Pulmonary artery endothelial cell (primary cell): ENCODE measurements at regions not wholly inside any gene's neighbourhood (a gene's known extent, or its start where the extent isn't known, plus 50 kb on each side); places are given as distances from the start of the nearest gene placed in this dataset.
"Not testable (repeated sequence)": the region's sequence is repeated elsewhere in the genome, so short reads cannot be mapped to it uniquely, and the experiment has no call there.

Source experiments
- DNase-seq: peaks from one replicate; pipeline ENCODE4 v3.0.0-alpha.2; 2011; ENCODE audit warnings: low read depth, low spot score

DNA sequence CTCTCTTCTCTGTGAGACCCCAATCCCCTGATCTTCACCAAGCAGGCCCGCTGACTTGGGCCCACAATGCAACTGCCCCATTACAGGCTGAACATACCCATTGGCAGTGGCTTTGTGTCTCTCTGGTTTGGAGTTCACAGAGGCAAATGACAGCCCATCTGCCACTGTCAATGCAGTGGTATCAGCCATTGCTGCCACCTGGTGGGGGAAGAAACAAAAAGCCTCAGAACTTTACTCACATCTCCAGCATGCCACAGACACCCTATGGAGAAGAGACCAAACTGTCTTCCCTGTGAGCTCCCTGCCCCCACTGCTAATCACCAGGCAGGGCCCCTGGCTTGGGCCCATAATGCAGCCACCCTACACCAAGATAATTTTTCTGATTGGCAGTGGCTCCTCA, 729.3 kb upstream of the ACTRT1 start:
- DNase-seq: no peak

DNA sequence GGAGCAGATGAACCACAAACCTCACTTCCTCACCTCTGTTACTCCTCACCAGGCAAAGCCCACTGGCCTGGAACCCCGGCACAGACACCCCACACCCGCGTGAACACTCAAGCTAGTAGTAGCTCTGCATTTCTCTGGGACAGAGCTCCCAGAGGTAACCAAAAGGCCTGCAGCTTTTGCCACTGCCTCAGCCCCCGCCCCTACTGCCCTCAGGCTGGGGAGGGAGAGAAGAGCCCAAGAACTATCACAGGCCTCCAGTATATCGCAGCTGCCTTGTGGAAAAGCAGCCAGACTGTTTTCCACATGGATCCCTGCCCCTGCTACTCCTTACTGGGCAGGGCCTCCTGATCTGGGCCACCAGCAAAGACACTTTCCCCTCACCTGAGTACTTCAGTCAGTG, 728.7 kb upstream of the ACTRT1 start:
- DNase-seq: no peak

DNA sequence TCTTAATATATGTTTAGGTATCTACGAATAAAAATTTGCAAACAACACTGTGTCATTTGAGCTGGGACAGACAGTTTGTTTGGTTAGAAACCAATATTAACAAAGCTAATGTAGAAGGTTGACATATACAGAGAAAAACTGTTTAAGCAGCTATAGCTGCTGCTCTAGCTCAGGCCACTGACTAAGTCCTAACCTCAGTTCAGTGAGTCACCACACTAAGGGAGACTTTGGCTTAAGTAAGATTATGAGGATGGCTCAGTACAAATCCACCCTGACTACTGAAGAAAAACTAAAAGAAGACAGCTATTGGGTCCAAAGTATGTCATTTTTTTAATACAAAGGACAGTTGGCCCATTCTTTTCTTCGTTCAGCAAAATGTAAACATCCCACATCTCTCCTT, 717.3 kb upstream of the ACTRT1 start:
- no peak for DNase-seq

DNA sequence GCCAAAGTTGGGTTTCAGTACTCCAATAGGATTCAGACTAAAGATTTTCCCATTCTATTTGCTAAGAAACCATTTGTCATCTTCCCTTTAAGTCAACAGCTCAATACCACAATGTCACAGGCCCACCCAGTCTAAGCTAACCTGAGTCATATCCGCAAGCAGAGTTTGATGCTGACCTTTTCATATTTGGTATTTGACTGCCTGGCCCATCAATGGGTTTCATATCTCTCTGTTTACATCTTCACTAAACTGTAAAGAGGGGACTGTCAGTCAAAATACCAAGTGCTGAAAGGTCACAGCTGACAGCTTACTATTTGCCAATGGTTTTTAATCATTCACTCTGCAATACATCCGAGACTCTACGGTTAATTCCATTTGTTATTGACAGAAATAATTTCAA, 707.5 kb upstream of the ACTRT1 start:
- DNase-seq: no peak

DNA sequence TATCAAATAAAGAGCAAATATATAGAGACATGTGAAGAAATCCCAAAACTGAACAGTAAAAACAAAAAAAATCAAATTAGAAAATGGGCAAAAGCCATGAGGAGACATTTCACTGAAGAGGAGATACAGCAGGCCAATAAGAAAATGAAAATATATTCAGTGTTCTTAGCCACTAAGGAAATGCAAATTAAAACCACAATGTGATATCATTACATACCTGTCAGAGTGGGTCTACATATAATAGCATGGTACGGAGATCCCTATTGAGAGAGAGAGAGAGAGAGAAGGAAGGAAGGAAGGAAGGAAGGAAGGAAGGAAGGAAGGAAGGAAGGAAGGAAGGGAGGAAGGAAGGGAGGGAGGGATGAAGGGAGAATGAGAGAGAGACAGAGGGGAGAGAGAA, 707.0 kb upstream of the ACTRT1 start:
- DNase-seq: no peak

DNA sequence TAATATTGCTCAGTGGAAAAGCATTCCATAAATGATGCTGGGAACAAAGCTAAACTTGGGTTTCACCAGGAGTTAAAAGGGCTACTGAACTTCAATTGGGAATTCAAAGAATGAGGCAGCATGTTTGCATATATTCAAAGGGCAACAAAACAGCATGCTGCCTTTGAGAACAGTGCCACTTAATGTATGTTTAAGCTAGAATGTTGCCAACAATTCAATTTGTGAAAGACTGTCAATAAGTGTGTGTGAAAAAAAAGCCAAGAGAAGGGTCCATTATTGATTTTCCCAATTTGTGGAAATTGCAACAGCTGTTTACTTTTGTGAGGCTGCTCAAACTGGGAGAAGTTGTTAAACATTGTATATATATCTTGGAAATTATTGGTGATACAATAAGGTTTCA, 701.9 kb upstream of the ACTRT1 start:
- DNase-seq: no peak

DNA sequence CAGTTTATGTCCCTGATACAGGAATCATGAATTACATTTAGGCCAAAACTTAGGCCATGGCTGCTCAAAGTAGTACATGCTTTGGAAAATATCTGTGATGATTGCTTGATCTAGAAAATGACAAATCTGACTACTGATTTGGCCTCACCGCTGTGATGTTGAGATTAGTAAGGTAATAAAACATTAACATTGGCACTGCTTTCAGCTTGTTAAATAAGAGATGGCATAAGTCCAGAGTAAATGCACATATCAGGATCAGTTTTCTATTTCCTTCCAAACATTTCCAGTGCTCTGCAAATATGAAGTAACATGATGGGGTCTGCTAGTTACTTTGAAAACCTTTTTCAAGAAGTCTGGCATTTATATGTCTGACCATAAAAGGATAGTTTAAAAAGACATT, 687.3 kb upstream of the ACTRT1 start:
- DNase-seq: no peak

DNA sequence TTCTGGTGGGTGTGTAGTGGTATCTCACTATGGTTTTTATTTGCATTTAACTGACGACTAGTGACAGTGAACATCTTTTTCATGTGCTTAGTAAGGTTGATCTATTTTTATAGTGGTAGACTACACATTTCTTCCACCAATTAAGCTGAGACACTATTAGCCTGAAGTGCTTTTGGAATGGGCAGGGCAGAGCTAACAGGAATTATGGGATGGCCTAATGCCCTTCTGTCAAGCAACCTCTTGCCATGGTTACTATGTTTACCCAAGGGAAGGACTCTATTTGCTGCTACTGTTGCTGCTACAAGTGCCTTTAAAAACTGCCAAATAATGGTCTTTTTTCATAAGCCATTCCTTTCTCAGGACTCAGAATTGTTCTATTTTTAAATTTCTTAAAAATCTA, 676.7 kb upstream of the ACTRT1 start:
- DNase-seq: no peak

DNA sequence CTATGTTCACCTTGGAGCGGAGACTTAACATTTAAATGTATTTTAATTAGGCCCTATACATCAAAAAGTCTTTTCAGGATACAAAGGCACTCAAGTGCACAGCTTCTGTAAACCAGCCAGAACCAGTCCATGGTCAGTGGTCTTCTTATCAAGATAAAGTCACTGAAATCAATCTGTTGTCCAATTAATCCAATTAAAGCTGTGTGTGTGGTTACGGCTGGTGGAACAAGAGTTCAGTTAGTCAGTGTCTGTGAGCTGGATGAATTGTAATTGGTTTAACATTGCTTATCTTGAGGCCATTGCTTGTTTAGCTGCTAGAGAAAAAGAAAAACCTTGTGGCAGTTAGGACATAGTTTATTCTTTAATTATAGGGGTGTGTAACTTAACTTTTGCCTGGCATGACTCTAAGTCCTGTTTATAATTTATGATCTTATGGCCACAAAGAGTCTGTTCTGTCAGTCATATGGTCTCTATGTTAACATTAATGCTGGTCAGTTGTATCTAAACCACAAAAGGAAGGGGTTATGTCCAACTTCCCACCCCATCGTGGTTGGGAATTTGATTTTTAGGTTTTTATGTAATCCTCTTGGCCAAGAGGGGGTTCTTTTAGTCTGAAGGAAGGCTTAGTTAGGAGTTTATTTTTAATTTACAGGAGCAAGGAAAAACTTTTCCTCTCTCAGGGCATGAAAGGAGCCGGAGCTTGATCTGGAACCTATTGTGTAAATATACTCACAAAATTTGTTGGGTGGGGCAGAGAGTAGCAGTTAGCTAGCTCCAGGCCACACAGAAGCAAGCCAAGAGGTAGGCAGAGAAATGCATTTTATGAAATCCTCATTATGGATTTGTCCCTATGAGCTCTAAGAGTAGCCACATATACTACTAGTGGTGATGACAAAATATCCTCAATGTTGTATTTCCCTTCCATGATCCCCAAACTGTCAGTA, 665.7 kb upstream of the ACTRT1 start:
- DNase-seq: no peak

DNA sequence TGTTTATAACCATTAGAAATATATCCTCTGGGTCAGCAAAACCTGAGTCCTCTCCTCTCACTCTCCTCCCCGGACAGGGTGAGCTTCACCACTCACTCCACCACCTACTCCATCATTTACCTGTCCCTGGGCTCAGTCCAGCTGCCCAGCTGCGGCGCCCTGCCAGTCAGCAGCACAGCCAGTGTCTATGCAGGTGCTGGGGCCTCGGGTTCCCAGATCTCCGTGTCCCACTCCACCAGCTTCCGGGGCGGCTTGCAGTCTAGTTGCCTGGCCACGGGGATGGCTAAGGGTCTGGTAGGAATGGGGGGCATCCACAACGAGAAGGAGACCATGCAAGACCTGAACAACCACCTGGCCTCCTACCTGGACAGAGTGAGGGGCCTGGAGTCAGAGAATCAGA, 662.2 kb upstream of the ACTRT1 start:
- no peak for DNase-seq

DNA sequence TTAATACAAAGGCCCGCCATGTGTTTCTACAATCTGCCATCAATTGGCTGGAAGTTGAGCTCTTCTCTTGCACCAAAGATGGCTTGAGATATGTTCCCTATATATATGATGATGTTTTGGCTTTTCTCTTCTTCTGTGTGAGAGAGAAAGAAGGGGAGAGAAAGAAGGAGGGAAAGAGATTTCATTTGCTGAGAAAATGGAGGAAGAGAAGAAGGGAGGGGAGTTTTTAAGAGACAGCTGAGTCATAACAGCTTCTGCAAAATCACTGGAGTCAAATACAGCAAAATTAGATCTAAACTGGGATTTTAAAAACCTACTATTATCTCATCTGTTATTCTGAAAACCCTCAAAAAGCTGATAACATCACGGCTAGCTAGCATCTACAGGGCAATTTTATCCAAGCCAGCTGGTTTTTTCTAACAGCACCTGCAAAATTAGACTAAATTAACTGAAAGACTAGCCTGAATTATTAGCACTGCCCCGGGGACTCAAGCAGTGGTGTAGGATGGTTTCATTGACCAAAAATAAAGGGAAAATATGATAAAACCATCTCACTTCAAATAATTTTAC, 647.6 kb upstream of the ACTRT1 start:
- no peak for DNase-seq

DNA sequence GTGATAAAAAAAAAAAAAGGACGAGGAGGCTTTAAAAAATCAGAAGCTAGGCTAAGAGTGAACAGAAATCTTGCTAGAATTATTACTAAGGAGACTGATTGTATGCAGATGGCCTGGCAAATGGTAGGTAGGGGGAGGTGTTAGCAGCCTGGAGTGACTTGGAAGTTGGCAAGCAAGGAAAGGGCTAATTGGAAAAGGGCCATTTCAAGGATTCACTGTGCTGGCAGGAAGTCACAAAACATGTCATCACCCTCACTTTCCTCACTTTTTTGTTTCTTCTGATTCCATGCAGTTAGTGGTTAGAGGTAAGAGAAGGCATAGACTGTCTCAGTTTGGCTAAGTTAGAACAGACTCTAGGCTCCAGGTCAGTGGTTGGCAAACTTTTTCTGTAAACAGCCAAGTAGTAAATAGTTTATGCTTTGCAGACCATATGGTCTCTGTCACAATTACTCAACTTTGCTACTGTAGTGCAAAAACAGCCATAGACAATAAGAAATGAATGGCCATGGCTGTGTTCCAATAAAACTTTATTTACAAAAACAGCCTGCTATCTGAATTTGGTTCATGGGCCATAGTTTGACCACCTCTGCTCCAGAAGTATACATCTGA, 646.5 kb upstream of the ACTRT1 start:
- no peak for DNase-seq

DNA sequence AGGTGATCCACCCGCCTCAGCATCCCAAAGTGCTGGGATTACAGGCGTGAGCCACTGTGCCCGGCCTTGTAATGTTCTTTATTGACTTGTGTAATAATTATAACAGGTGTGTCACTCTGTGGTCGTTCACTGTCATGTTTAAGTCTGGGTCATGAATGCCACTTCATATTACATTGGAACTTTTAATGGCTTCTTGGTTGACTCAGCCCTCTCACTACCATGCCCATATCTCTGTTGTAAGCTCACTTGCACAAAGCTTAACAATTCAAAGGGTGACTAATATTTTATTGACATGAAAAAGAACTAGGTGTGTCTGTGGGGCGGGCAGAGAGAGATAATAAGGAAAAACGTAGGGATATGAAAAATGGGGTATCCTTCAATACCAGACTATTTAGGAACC, 639.7 kb upstream of the ACTRT1 start:
- no peak for DNase-seq

DNA sequence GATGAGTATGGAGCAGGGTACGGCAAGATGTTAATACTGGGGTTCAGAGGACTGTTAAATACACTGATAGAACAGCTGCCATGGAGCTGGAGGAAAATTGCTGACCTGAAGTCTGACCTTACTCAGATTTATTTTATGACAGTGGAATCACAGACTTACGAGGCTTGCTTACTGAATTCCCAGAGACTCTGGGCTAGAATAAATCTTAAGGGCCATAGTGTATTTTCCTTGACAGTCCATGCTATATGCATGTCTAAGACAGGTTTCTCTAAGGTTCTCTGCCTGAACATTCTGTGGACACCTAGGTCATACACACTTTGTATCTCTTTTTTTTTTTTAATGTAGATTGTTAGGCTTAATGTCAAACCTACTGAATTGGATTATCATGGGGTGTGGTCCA, 633.2 kb upstream of the ACTRT1 start:
- no peak for DNase-seq

DNA sequence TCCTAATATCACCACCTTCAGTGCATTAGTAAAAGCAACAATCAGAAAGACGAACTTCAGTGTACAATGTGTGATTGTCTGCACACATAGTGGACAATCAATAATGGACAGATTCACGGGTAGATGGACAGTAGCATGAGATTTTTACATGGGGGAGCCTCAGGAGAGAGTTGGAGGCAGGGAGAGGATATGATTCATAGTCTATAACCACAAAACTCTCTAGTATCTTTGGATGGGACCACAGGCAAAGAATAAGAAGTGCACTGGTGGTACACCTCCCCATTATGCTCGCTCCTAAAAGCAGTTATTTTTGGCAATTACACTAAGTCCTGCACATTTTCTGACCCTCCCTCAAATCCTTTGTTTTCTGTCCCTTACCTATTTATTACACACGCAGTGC, 624.4 kb upstream of the ACTRT1 start:
- no peak for DNase-seq

DNA sequence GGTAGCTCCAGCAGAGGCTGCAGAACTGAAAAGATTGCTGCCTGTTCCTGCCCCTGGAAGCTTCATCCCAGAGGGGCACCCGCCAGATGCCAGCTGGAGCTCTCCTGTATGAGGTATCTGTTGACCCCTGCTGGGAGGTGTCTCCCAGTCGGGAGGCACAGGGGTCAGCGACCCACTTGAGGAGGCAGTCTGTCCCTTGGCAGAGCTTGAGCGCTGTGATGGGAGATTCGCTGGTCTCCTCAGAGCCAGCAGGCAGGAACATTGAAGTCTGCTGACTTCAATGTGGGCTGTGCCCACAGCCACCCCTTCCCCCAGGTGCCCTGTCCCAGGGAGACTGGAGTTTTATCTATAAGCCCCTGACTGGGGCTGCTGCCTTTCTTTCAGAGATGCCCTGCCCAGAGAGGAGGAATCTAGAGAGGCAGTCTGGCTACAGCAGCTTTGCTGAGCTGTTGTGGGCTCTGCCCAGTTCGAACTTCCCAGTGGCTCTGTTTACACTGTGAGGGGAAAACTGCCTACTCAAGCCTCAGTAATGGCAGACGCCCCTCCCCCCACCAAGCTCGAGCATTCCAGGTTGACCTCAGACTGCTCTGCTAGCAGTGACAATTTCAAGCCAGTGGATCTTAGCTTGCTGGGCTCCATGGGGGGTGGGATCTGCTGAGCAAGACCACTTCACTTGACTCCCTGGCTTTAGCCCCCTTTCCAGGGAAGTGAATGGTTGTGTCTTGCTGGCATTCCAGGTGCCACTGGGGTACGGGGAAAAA, 622.3 kb upstream of the ACTRT1 start:
- DNase-seq: not testable (repeated sequence)

DNA sequence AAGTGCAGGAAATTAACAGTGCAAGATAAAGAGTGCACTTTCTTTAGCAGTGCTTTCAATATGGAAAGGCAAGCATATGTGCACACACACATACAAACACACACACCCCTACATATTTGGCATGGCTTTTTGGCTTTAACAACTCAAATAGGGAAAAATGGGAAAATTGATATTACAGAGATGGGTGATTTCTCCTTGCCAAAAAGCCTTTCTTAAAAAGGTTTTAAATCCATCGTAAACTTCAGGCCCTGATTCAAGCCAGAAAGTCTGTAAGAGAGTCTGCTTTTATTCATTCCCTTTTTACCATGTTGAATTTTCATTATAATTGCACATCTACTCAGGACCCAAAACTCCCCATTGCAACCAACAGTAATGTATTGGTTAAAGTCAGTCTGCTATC, 612.0 kb upstream of the ACTRT1 start:
- no peak for DNase-seq

DNA sequence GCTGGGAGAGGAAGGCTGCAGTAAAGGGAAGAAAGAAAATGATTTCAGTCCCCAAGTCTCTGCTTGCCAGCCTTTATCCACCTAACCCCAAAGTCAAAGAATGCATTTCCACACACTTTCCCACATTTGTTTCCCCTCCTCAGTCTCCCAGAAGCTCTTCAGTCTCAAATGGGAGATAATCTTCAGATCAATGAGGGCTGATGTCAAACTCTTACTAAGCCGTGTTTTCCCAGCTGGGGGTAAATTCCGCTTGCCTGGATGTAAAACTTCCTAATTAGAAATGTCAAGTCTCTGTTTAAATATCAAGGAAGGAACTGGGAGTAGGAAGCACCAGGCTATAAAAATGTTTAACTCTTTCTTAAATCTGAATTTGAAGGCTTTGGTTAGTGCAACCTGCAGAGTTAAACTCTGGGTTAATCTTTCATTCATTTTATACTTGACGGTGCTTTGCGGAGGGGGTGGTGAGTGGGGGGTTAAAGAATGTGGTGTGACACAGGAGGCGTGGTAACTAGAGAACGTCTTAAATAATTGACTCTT, 601.4 kb upstream of the ACTRT1 start:
- no peak for DNase-seq

DNA sequence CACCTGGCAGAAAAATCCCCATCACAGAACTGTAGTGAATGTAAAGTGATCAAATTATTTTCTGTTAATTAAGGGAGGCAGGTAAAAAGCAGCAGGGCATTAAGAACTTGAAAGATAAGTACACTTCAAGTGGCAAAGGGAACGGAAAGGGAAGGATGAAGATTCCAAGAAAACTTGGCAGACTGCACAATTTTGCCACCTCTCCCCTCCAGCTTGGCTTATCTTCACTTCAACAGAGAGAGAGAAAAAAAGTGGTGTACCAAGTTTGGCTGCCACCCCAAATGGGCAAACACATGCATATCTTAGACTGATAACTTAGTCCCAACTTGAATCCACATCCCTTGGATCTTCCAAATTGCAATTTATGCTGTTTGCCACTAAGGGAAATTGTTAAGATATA, 598.1 kb upstream of the ACTRT1 start:
- DNase-seq: no peak

DNA sequence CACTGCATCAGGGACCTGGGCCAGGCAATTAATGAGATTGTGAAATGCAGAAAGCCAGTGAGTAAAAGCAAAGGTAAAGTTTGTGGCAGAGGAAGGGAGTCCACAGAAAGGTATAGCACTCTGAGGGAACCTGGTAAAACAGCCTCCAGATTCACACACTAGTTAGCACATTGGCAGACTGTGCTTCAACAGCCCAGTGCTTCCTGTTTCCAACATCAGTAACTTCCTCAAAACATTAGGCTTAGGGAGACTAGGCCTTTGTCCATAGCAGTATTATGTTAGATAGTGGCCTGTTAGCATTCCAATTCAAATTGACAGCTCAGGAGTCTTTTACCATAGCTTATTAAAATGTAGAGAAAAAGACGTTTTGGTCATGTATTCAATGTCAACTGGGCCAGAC, 582.6 kb upstream of the ACTRT1 start:
- DNase-seq: no peak

DNA sequence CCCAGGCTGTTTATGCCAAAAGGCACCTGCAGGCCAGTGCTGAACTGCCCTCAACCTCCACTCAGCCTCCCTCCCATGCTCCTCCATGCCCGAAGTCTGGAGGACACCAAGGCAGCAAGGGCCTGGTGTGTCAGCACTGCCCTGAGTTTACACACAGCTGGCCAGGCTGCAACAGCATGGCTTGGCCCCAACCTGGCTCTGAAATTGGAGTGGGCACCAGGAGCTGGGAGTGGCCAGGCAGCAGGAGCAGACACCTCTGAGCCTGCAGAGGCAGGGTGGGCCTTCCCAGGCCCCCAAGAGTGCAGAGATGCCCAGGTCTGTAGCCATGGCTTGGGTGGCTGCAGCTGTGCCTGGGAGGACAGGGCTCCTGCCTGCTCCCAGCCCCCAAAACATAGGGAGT, 571.2 kb upstream of the ACTRT1 start:
- no peak for DNase-seq

DNA sequence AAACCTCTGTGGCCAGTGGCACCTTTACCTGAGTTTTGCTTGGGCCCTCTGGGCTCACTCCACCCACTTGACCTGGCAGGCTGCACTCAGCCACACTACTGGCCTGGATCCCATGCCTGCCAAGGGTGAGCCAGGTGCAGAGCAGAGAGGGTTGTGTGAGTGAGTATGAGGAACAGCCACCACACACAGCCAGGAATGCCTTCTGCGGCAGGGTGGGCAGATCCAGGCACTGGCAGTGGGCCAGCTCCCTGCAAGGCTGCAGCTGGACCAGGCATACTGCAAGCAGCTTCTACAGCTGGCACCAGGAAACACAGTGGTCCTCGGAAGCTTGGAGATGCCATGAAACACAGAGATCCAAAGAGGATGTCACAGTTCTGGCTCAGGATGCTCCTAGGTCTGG, 570.1 kb upstream of the ACTRT1 start:
- no peak for DNase-seq
